ENCODE measurements at regions not wholly inside any gene's neighbourhood (a gene's known extent, or its start where the extent isn't known, plus 50 kb on each side); places are given as distances from the start of the nearest gene placed in this dataset.
"Not testable (repeated sequence)": the region's sequence is repeated elsewhere in the genome, so short reads cannot be mapped to it uniquely, and the experiment has no call there.

DNA sequence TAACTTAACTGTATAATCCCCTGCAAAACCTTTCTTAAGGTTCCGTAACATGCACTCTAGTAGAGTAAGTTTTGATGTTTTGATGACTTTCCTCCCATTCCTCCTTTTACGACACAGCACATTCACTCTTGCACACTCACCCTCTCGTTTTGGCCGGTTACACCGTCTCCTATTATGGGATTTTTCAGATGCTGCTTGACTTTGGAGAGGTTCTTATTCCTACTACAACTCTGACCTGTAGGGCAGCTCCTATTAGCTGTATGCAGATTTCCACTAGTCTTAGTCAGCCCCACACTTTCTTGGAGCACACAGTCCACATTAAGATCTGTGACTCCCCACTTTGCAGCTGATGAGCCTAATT is 223.7 kb upstream of the SYNCRIP start:
- Histone ChIP-seq H3K4me1 (ENCODE audit: control insufficient read depth, insufficient read depth, low read length, poor library complexity, severe bottlenecking) (no peaks in the 10 kb centered on the region), H3K9me3 (ENCODE audit: control insufficient read depth in 2 of 2, low read length in 2 of 2) (no peaks in the 10 kb centered on the region), H3K27me3 (ENCODE audit: control insufficient read depth, insufficient read depth, low read length) (no peaks in the 10 kb centered on the region), H3K4me3 (ENCODE audit: low read depth, low read length) (peak overlapping the region; percentile 66), H3K36me3 (ENCODE audit: control insufficient read depth, insufficient read depth, low read length) (no peaks in the 10 kb centered on the region), H3K27ac (ENCODE audit: insufficient read depth, low read length, poor library complexity, severe bottlenecking) (no peak overlapping the region)
- Mint-ChIP-seq H3K36me3 (no peaks in the 10 kb centered on the region), H3K4me1 (peaks cover 0 to 2% (median 0%) of the 10 kb centered on the region in 4 donors), H3K9me3 (peaks cover 0 to 4% (median 0%) of the 10 kb centered on the region in 7 donors), H3K4me3 (no peak overlapping the region), H3K27me3 (no peaks in the 10 kb centered on the region), H3K27ac (no peak overlapping the region)
- ATAC-seq (ENCODE audit: low read depth in 2 of 2) = no peak
- DNase-seq = no peak

DNA sequence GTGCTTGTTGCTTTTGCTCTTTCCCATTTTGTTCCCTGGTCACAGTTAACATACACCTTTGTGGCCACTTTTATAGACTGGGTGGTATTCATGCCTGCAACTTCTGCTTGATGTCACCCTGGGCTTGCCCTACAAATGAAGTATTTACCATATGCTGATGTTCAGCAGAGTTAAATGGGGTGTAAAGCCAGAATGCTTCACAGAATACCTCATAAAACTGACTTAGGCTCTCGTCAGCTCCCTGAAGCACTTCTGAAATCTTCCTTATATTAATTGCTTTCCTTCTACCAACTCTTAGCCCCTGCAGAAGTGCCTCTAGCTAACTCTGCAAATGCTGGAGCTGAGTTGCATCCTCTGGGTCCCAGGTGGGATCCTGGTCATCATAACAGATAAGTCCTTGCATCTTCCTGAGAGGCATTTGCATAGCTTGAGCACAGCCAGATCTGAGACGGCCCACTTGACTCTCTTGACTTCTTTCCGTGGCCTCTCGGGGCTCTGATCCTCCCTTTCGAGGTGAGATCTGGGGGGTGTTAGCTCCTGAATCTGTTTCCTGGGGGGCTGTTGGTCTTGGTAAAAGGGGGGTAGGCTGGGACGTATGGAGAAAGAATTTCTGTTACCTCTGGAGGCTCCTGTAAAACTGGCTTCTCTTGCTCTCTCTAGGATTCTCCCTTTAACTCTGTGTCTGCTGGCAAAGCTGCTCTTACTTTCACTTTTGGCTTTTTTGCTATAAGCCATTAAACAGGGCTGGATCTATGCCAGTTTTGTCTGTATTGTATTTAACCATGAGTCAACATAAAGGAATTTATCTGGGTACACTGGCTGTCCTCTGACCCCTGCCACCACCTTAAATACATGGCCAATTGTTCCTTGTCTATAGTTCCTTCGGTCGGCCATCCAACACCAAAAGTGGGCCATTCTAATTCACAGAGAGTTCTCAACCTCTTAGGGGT is 223.0 kb upstream of the SYNCRIP start:
- H3K4me1 ChIP-seq (ENCODE audit: control insufficient read depth, insufficient read depth, low read length, poor library complexity, severe bottlenecking) = no peaks in the 10 kb centered on the region
- Mint-ChIP-seq H3K27me3 (no peaks in the 10 kb centered on the region), H3K4me1 (peaks cover 0 to 2% (median 0%) of the 10 kb centered on the region in 4 donors), H3K9me3 (peaks cover 0 to 4% (median 0%) of the 10 kb centered on the region in 7 donors), H3K36me3 (no peaks in the 10 kb centered on the region), H3K4me3 (no peak overlapping the region), H3K27ac (no peak overlapping the region)
- H3K4me3 ChIP-seq (ENCODE audit: low read depth, low read length) = peak overlapping the region; percentile 66
- H3K27me3 ChIP-seq (ENCODE audit: control insufficient read depth, insufficient read depth, low read length) = no peaks in the 10 kb centered on the region
- H3K9me3 ChIP-seq (ENCODE audit: control insufficient read depth in 2 of 2, low read length in 2 of 2) = no peaks in the 10 kb centered on the region
- H3K36me3 ChIP-seq (ENCODE audit: control insufficient read depth, insufficient read depth, low read length) = no peaks in the 10 kb centered on the region
- H3K27ac ChIP-seq (ENCODE audit: insufficient read depth, low read length, poor library complexity, severe bottlenecking) = no peak overlapping the region
- DNase-seq (peak in 1 of 3 donors; percentile 10), ATAC-seq (ENCODE audit: low read depth in 2 of 2) (no peak)

DNA sequence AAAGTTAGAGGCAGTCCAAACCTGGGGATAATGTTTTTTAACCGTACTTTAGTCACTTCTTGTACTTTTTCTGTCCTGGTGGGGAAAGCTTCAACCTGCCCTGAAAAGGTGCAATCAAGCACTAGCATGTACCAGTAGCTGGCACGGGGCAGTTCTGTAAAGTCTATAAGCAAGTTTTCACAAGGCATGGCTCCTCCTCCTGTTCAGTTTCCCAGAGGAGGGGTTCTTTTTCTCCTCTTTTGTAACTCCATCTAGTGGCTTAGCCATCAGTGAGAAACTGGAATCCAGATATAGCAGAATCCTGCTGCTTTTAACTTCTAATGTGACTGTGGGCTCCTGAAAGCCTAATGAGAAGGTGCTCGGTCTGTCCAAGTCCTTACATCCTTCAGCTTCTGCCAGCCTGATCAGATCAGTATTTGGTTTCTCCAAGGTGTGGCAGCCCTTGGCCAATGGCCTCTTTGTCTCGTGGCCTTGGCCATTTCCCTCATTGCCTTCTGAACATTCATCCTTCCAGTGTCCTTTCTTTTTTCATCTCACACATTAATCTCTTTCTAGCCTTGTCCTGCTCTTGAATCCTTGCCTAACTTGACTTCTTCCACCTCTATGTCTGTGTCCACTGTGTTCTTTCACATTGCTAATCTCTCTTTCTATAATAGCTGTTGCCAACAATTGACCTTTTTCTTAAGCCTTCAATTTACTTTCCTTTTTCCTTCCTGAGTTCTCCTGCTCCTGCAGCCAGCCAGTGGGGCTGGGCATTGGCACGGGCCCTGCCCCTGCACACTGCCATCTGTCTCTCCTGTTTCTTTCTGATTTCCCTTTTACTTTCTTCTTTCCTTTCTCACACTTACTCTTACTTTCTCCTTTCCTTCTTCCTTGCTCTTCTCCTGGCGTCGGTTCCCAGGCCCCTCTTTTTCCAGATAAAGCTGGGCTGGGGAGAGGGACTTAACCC is 222.0 kb upstream of the SYNCRIP start:
- ATAC-seq (ENCODE audit: low read depth in 2 of 2) (no peak), DNase-seq (no peak)
- Mint-ChIP-seq H3K4me3 (no peak overlapping the region), H3K27ac (no peak overlapping the region), H3K27me3 (no peaks in the 10 kb centered on the region), H3K4me1 (peaks cover 0 to 2% (median 0%) of the 10 kb centered on the region in 4 donors), H3K9me3 (peaks cover 0 to 4% (median 0%) of the 10 kb centered on the region in 7 donors), H3K36me3 (no peaks in the 10 kb centered on the region)
- Histone ChIP-seq H3K27ac (ENCODE audit: insufficient read depth, low read length, poor library complexity, severe bottlenecking) (no peak overlapping the region), H3K27me3 (ENCODE audit: control insufficient read depth, insufficient read depth, low read length) (no peaks in the 10 kb centered on the region), H3K4me1 (ENCODE audit: control insufficient read depth, insufficient read depth, low read length, poor library complexity, severe bottlenecking) (no peaks in the 10 kb centered on the region), H3K36me3 (ENCODE audit: control insufficient read depth, insufficient read depth, low read length) (no peaks in the 10 kb centered on the region), H3K9me3 (ENCODE audit: control insufficient read depth in 2 of 2, low read length in 2 of 2) (no peaks in the 10 kb centered on the region), H3K4me3 (ENCODE audit: low read depth, low read length) (no peak overlapping the region)

DNA sequence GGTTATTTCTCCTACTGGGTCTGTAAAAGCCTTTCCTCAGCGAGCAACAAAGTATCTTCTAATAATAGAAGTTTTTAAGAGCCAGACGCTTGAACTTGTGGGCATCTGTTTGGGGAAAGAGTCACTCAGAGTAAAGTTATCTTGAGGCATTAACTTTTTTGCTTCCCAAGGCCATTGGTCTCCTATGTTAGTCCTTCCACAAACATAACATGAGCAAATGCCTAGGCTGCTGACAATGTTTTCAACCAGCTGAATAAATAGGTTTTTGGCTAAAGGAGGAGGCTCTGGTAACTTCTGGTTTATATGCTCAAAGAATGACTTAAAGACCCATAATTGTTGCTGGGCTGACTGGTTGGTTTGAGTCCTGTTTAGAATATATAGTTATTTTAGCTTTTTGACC is 213.5 kb upstream of the SYNCRIP start:
- Histone ChIP-seq H3K4me1 (ENCODE audit: control insufficient read depth, insufficient read depth, low read length, poor library complexity, severe bottlenecking) (no peaks in the 10 kb centered on the region), H3K36me3 (ENCODE audit: control insufficient read depth, insufficient read depth, low read length) (no peaks in the 10 kb centered on the region), H3K4me3 (ENCODE audit: low read depth, low read length) (no peak overlapping the region), H3K27me3 (ENCODE audit: control insufficient read depth, insufficient read depth, low read length) (no peaks in the 10 kb centered on the region), H3K27ac (ENCODE audit: insufficient read depth, low read length, poor library complexity, severe bottlenecking) (no peak overlapping the region), H3K9me3 (ENCODE audit: control insufficient read depth in 2 of 2, low read length in 2 of 2) (no peaks in the 10 kb centered on the region)
- peaks cover 0 to 10% (median 3%) of the 10 kb centered on the region in 7 donors for H3K9me3 Mint-ChIP-seq
- DNase-seq (no peak), ATAC-seq (ENCODE audit: low read depth in 2 of 2) (no peak)
- H3K27me3 Mint-ChIP-seq = no peaks in the 10 kb centered on the region
- H3K27ac Mint-ChIP-seq = no peak overlapping the region
- H3K4me1 Mint-ChIP-seq = no peaks in the 10 kb centered on the region
- no peak overlapping the region for H3K4me3 Mint-ChIP-seq
- H3K36me3 Mint-ChIP-seq = no peaks in the 10 kb centered on the region

DNA sequence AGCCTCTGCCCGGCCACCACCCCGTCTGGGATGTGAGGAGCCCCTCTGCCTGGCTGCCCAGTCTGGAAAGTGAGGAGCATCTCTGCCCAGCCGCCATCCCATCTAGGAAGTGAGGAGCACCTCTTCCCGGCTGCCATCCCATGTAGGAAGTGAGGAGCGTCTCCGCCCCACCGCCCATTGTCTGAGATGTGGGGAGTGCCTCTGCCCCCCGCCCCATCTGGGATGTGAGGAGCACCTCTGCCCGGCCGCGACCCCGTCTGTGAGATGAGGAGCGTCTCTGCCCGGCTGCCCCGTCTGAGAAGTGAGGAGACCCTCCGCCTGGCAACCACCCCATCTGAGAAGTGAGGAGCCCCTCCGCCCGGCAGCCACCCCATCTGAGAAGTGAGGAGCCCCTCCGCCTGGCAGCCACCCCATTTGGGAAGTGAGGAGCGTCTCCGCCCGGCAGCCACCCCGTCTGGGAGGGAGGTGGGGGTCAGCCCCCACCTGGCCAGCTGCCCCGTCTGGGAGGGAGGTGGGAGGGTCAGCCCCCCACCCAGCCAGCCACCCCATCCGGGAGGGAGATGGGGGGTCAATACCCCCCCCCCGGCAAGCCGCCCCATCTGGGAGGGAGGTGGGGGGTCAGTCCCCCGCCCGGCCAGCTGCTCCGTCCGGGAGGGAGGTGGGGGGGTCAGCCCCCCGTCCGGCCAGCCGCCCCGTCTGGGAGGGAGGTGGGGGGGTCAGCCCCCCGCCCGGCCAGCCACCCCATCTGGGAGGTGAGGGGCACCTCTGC is 195.8 kb upstream of the SYNCRIP start:
- not testable (repeated sequence) for H3K4me3 ChIP-seq (ENCODE audit: low read depth, low read length); H3K9me3 ChIP-seq (ENCODE audit: control insufficient read depth in 2 of 2, low read length in 2 of 2); DNase-seq; H3K27ac Mint-ChIP-seq; H3K27ac ChIP-seq (ENCODE audit: insufficient read depth, low read length, poor library complexity, severe bottlenecking); H3K4me1 Mint-ChIP-seq; H3K27me3 ChIP-seq (ENCODE audit: control insufficient read depth, insufficient read depth, low read length); H3K27me3 Mint-ChIP-seq; H3K36me3 Mint-ChIP-seq; ATAC-seq (ENCODE audit: low read depth in 2 of 2); H3K4me3 Mint-ChIP-seq; H3K36me3 ChIP-seq (ENCODE audit: control insufficient read depth, insufficient read depth, low read length); H3K4me1 ChIP-seq (ENCODE audit: control insufficient read depth, insufficient read depth, low read length, poor library complexity, severe bottlenecking)
- H3K9me3 Mint-ChIP-seq = peaks cover 0 to 11% (median 3%) of the 10 kb centered on the region in 7 donors

DNA sequence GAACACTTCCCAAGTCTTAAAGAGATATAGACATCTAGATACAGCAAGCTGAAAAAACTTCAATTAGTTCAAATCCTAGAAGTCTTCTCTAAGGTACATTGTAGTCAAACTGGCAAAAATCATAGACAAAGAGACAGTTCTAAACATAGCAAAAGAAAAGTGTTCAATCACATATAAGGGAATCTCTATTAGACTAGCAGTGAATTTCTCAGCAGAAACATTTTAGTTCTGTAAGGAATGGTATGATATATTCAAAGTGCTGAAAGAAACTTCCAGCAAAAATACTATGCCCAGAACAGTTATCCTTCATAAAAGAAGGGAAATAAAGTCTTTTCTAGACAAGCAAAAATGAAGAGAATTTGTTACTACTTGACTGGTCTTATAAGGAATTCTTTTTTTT is 186.3 kb upstream of the SYNCRIP start:
- H3K4me3 Mint-ChIP-seq = no peak overlapping the region
- no peak overlapping the region for H3K27ac Mint-ChIP-seq
- H3K9me3 Mint-ChIP-seq = peaks cover 2 to 32% (median 6%) of the 10 kb centered on the region in 7 donors

DNA sequence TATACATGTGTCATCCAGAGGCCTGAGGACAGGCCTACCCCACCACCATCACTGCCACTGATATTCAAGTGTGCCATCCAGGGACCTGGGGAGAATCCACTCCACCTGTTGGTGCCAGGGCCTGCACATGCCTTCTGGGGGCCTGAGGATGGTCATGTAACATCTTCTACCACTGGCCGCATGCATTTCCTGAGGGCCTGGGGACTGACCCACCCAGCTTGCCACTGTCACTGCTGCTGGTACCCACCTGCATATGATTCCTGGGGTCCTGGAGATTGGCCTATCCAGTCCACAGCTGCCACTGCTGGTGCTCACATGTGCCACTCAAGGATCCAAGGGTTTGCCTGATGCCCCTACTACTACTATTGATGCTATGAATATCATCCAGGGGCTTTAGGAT is 184.3 kb upstream of the SYNCRIP start:
- ATAC-seq (ENCODE audit: low read depth in 2 of 2) (no peak), DNase-seq (no peak)
- no peak overlapping the region for H3K4me3 Mint-ChIP-seq
- H3K27ac ChIP-seq (ENCODE audit: insufficient read depth, low read length, poor library complexity, severe bottlenecking) = no peak overlapping the region
- no peaks in the 10 kb centered on the region for H3K36me3 ChIP-seq (ENCODE audit: control insufficient read depth, insufficient read depth, low read length)
- H3K27ac Mint-ChIP-seq = no peak overlapping the region
- no peaks in the 10 kb centered on the region for H3K27me3 Mint-ChIP-seq
- H3K9me3 Mint-ChIP-seq = peaks cover 5 to 37% (median 14%) of the 10 kb centered on the region in 7 donors
- no peaks in the 10 kb centered on the region for H3K27me3 ChIP-seq (ENCODE audit: control insufficient read depth, insufficient read depth, low read length)
- no peaks in the 10 kb centered on the region for H3K4me1 ChIP-seq (ENCODE audit: control insufficient read depth, insufficient read depth, low read length, poor library complexity, severe bottlenecking)
- H3K4me3 ChIP-seq (ENCODE audit: low read depth, low read length) = no peak overlapping the region
- peaks cover 8 to 26% of the 10 kb centered on the region in 2 experiments for H3K9me3 ChIP-seq (ENCODE audit: control insufficient read depth in 2 of 2, low read length in 2 of 2)
- H3K4me1 Mint-ChIP-seq = no peaks in the 10 kb centered on the region
- no peaks in the 10 kb centered on the region for H3K36me3 Mint-ChIP-seq

More for the DNA sequence above, 186.3 kb upstream of the SYNCRIP start:
- no peaks in the 10 kb centered on the region for H3K27me3 ChIP-seq (ENCODE audit: control insufficient read depth, insufficient read depth, low read length)
- H3K27ac ChIP-seq (ENCODE audit: insufficient read depth, low read length, poor library complexity, severe bottlenecking) = no peak overlapping the region
- no peak for DNase-seq
- H3K36me3 Mint-ChIP-seq = no peaks in the 10 kb centered on the region
- H3K4me1 Mint-ChIP-seq = no peaks in the 10 kb centered on the region
- H3K36me3 ChIP-seq (ENCODE audit: control insufficient read depth, insufficient read depth, low read length) = no peaks in the 10 kb centered on the region
- H3K9me3 ChIP-seq (ENCODE audit: control insufficient read depth in 2 of 2, low read length in 2 of 2) = peaks cover 8 to 26% of the 10 kb centered on the region in 2 experiments
- no peak overlapping the region for H3K4me3 ChIP-seq (ENCODE audit: low read depth, low read length)
- H3K4me1 ChIP-seq (ENCODE audit: control insufficient read depth, insufficient read depth, low read length, poor library complexity, severe bottlenecking) = no peaks in the 10 kb centered on the region
- ATAC-seq (ENCODE audit: low read depth in 2 of 2) = no peak
- H3K27me3 Mint-ChIP-seq = no peaks in the 10 kb centered on the region

All from CD4-positive, CD25-positive, alpha-beta regulatory T cell (primary cell).